ENCODE measurements at regions not wholly inside any gene's neighbourhood (a gene's known extent, or its start where the extent isn't known, plus 50 kb on each side); places are given as distances from the start of the nearest gene placed in this dataset.

GRCh38 chr7:109091042-109091441 lies 521.4 kb downstream of the DNAJB9 start:
- TF ChIP-seq, protein P1, sequence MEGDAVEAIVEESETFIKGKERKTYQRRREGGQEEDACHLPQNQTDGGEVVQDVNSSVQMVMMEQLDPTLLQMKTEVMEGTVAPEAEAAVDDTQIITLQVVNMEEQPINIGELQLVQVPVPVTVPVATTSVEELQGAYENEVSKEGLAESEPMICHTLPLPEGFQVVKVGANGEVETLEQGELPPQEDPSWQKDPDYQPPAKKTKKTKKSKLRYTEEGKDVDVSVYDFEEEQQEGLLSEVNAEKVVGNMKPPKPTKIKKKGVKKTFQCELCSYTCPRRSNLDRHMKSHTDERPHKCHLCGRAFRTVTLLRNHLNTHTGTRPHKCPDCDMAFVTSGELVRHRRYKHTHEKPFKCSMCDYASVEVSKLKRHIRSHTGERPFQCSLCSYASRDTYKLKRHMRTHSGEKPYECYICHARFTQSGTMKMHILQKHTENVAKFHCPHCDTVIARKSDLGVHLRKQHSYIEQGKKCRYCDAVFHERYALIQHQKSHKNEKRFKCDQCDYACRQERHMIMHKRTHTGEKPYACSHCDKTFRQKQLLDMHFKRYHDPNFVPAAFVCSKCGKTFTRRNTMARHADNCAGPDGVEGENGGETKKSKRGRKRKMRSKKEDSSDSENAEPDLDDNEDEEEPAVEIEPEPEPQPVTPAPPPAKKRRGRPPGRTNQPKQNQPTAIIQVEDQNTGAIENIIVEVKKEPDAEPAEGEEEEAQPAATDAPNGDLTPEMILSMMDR (IDR thresholded peaks at IDR 0.05; ENCODE audit: low read depth, low read length, missing control alignments), result no peak
- in situ Hi-C loops (cut with HindIII; ENCODE audit: low pct_ligation_motif_present, low sequenced_read_pairs), result no loop called here
- no peak overlapping the region for H3K4me3 ChIP-seq (ENCODE audit: low read depth, low read length)
- no peak overlapping the region for H3K27ac ChIP-seq
- DNase-seq, result no peak
- H3K27me3 ChIP-seq (replicated peaks), result no peaks in the 10 kb centered on the region
- H3K36me3 ChIP-seq (replicated peaks), result no peaks in the 10 kb centered on the region

- H3K4me3 ChIP-seq (ENCODE audit: low read depth, low read length), result no peak overlapping the region
- no peaks in the 10 kb centered on the region for H3K27me3 ChIP-seq (replicated peaks)
- no peaks in the 10 kb centered on the region for H3K36me3 ChIP-seq (replicated peaks)
- no peak overlapping the region for H3K27ac ChIP-seq
- in situ Hi-C loops (cut with HindIII; ENCODE audit: low pct_ligation_motif_present, low sequenced_read_pairs), result no loop called here
- no peak for DNase-seq
- TF ChIP-seq, protein P1 (IDR thresholded peaks at IDR 0.05; ENCODE audit: low read depth, low read length, missing control alignments), result no peak
Observed at GRCh38 chr7:109092268-109092667, 522.6 kb downstream of the DNAJB9 start.

- no peak overlapping the region for H3K4me3 ChIP-seq (ENCODE audit: low read depth, low read length)
- no peak overlapping the region for H3K27ac ChIP-seq
- H3K27me3 ChIP-seq (replicated peaks), result no peaks in the 10 kb centered on the region
- in situ Hi-C loops (cut with HindIII; ENCODE audit: low pct_ligation_motif_present, low sequenced_read_pairs), result no loop called here
- no peak for DNase-seq
- H3K36me3 ChIP-seq (replicated peaks), result no peaks in the 10 kb centered on the region
- TF ChIP-seq, protein P1 (IDR thresholded peaks at IDR 0.05; ENCODE audit: low read depth, low read length, missing control alignments), result no peak
Observed at GRCh38 chr7:109101332-109101731, 531.7 kb downstream of the DNAJB9 start.

GRCh38 chr7:109109558-109109957 lies 539.9 kb downstream of the DNAJB9 start:
- no peaks in the 10 kb centered on the region for H3K27me3 ChIP-seq (replicated peaks)
- DNase-seq, result no peak
- H3K36me3 ChIP-seq (replicated peaks), result no peaks in the 10 kb centered on the region
- TF ChIP-seq, protein P1 (IDR thresholded peaks at IDR 0.05; ENCODE audit: low read depth, low read length, missing control alignments), result no peak
- in situ Hi-C loops (cut with HindIII; ENCODE audit: low pct_ligation_motif_present, low sequenced_read_pairs), result no loop called here
- H3K27ac ChIP-seq, result no peak overlapping the region
- no peak overlapping the region for H3K4me3 ChIP-seq (ENCODE audit: low read depth, low read length)

DNA sequence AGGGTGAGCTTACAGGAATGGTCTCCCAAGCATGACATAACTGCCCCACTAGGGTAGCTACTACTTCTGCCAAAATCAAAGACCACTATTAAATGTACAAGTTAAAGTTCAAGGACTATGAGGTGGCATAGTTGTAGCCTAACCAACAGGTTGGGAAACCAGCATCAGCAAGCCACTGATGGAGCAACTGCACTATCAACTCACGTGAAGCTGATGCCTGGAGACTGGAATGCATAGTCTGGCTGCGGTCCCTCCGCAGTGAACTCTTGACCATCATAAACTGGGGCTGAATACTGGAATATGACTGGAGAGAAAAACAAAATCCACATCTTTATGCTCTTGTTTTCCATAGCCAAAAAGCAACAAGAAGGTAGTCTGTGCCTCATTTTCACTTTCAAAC lies 541.4 kb downstream of the DNAJB9 start:
- no peak for DNase-seq
- Histone ChIP-seq H3K27me3 (replicated peaks) (no peaks in the 10 kb centered on the region), H3K27ac (no peak overlapping the region), H3K4me3 (ENCODE audit: low read depth, low read length) (no peak overlapping the region), H3K36me3 (replicated peaks) (no peaks in the 10 kb centered on the region)
- in situ Hi-C loops (cut with HindIII; ENCODE audit: low pct_ligation_motif_present, low sequenced_read_pairs), result no loop called here
- TF ChIP-seq, protein P1 (IDR thresholded peaks at IDR 0.05; ENCODE audit: low read depth, low read length, missing control alignments), result no peak

- H3K27ac ChIP-seq, result no peak overlapping the region
- TF ChIP-seq, protein P1 (IDR thresholded peaks at IDR 0.05; ENCODE audit: low read depth, low read length, missing control alignments), result no peak
- no peaks in the 10 kb centered on the region for H3K36me3 ChIP-seq (replicated peaks)
- no peak for DNase-seq
- H3K4me3 ChIP-seq (ENCODE audit: low read depth, low read length), result no peak overlapping the region
- H3K27me3 ChIP-seq (replicated peaks), result no peaks in the 10 kb centered on the region
- in situ Hi-C loops (cut with HindIII; ENCODE audit: low pct_ligation_motif_present, low sequenced_read_pairs), result no loop called here
Observed at GRCh38 chr7:109121599-109122300, 552.1 kb downstream of the DNAJB9 start.
